GM21447 (cell line): ENCODE measurements at regions not wholly inside any gene's neighbourhood (a gene's known extent, or its start where the extent isn't known, plus 50 kb on each side); places are given as distances from the start of the nearest gene placed in this dataset.

ENCODE experiments used
- ATAC-seq: cut with Tn5 transposase; IDR thresholded peaks from one replicate; pipeline ENCODE4 v1.9.1; 2021; ENCODE audit not compliant: unreplicated experiment

DNA sequence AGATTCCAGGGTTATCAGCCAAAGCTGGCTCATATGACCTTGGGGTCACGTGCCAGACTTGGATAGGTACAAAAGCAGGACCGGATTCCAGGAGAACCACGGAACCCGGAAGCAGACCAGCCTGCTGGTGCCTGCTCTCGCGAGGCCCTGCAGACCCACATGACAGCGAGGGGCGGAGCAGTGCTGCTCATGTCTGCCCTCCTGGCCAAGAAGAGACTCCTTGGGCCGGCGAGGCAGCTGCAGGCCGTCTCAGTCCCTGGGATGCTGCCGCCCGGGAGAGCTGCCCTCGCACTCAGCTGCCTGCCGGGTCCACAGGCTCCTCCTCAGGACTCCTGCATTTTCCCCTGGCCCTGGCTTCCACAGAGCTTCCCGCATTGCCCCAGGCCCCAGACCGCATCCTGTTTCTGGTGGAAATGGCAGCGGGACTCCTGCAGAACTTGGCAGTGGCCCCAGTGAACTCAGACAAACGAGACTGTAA, 739.5 kb downstream of the SOCS6 start:
- ATAC-seq: no peak

DNA sequence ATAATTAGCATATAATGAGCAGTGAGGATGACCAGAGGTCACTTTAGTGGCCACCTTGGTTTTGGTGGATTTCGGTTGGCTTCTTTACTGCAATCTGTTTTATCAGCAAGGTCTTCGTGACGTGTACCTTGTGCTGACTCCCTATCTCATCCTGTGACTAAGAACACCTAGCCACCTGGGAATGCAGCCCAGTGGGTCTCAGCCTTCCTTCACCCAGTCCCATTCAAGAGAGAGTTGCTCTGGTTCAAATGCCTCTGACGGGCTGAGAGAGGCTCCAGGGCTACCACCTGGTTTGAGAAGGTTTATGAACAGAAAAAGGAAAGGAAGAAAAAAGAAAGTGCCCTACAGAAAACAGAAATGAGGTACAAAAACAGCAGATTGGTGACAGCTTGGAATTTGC, 738.7 kb downstream of the SOCS6 start:
- ATAC-seq: no peak

DNA sequence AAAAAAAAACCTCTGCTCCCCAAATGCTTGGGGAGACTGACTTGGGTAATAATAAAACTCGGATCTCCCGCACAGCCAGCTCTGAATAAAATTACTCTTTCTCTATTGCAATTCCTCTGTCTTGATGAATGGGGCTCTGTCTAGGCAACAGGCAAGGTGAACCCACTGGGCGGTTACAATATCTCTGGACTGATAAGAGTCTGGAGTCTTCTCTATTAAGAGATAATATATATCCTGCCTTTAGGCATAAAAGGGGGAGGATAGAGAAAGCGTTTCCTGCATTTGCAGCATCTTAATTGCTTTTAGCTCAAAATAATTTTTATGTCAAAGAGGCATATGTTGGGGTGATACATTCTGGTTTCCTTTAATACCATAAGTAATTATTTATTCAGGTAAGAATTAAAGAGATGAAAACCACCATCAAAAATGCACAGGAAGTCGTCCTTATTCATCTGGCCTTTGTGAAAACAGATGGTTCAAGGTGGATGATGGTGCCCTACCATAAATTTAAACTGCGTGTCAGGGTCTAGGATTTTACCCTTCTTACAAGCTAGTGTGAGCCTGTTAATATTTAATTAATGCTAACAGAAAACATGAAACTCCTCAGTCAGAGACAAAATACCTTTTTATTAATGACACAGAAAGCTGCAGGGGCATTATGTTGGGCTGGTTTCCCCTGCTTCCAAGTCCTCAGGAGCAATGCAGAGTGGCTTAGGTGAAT, 736.8 kb downstream of the SOCS6 start:
- no peak for ATAC-seq

- ATAC-seq: no peak
Measured at GRCh38 chr18:71022389-71022788, 733.5 kb downstream of the SOCS6 start.

DNA sequence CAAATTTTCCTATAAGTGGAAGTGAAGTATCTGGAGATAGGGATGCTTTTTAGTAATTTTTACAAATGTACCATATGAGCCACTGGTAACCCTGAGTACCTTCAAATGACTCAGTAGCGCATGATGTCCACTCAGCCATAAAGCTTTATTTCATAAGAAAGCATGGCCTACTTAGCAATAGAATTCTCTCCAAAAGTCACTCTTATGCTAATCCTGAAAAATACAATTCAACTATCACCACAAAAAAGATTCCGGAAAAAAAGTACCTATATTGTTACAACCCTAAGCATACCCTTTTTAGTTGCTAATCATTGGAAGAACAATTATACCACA, 732.2 kb downstream of the SOCS6 start:
- no peak for ATAC-seq

- no peak for ATAC-seq
Measured at GRCh38 chr18:71020342-71021029, 731.6 kb downstream of the SOCS6 start.

- no peak for ATAC-seq
Measured at GRCh38 chr18:71018816-71019215, 730.0 kb downstream of the SOCS6 start.

- ATAC-seq: no peak
Measured at GRCh38 chr18:71012789-71013188, 723.9 kb downstream of the SOCS6 start.

DNA sequence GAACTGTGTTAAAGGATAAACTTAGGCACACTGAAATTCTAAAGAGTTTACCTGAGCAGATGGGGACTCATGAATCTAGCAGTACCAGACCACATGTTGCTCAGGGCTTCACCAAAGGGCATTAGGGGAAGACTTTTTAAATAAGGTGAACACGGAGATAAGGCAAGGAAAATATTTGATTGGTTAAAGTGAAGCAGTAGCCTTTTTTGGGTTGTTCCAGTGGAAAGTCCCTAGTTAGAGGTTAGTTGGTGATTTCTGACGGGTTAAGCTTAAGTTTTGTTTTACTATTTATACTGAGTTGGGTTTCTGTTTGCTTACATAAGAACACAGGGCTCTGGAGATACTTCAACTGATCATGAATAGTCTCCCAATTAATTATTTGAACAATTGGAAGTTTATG, 722.5 kb downstream of the SOCS6 start:
- no peak for ATAC-seq

GRCh38 chr18:71008257-71008656, 719.4 kb downstream of the SOCS6 start:
- no peak for ATAC-seq

- ATAC-seq: no peak
Measured at GRCh38 chr18:71001597-71001996, 712.8 kb downstream of the SOCS6 start.

DNA sequence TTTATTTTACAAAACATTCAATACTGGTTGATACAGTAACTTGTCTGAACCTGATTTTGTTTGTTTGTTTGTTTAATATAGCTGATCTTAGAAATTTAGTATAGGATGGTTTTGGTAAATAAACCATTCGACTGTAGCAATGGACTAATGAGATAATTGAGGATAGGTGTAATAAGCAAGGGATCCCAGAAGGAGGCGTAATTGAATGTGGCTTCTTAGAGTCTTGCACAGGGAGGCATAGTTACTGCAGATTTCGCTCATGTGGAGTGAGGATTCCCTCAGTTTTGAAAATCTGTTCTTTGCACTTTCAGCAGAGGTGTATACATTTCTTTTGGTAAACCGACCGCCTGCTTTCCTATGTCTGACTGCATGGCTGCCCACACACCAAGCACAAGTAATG, 709.6 kb downstream of the SOCS6 start:
- ATAC-seq: no peak

DNA sequence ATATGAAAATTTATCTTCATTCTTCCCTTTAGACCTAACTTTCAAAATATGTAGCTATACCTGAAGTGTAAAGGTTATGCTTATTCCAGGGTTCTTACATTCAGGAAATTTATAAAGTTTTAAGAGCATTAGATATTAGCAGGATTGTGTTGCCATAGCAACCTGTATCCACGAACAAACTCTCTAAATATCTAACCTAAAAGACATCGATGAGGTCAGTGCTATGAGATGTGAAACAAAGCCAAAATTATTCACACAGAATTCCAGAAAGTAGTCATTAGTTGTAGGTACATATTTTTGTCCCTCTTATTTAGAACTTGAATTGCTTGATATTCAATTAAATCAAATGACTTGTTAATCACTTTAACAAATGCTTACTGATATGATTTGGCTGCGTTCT, 705.3 kb downstream of the SOCS6 start:
- no peak for ATAC-seq

GRCh38 chr18:70991577-70991976, 702.7 kb downstream of the SOCS6 start:
- no peak for ATAC-seq

GRCh38 chr18:70985948-70986347, 697.1 kb downstream of the SOCS6 start:
- ATAC-seq: no peak

- no peak for ATAC-seq
Measured at GRCh38 chr18:70982292-70982691, 693.4 kb downstream of the SOCS6 start.

- ATAC-seq: no peak
Measured at GRCh38 chr18:70981400-70982140, 692.7 kb downstream of the SOCS6 start.

- no peak for ATAC-seq
Measured at GRCh38 chr18:70973626-70974025, 684.8 kb downstream of the SOCS6 start.

DNA sequence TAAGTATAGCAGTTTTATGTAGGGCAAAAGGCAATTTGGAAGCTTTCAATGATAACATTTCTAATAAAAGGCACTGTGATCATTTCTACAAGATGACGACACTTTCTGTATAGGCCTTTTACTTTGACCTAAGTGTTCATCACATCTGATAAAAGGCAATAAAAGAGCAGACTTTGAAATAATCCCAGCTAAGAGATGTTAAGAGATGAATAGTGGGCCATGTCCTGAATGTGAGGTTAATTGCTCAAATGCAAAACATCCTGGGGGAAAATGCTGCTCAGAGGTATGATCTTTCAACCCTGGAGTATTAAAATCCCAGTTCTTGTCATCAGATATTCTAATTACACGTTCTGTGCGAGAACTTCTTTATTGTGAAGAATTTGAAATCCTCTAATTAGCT, 677.6 kb downstream of the SOCS6 start:
- ATAC-seq: no peak

DNA sequence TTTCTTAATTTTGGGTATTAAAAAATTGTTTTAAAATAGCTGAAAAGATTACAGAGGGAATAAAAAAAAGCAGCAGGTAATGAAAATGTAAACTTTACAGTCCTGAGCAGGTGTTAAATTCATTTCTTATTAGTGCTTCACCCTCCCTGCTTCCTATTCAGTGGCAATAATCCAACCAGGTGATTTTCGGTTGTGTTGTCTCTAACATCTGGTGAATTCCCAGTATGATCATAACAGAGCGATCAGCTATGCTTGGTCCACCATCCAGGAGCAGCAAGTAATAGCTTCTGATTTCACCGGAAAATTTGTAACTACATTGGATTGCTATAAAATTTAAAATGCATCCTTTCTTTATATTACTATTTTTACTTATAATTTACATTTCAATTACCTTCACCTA, 673.1 kb downstream of the SOCS6 start:
- no peak for ATAC-seq

GRCh38 chr18:70956554-70956953, 667.7 kb downstream of the SOCS6 start:
- no peak for ATAC-seq

DNA sequence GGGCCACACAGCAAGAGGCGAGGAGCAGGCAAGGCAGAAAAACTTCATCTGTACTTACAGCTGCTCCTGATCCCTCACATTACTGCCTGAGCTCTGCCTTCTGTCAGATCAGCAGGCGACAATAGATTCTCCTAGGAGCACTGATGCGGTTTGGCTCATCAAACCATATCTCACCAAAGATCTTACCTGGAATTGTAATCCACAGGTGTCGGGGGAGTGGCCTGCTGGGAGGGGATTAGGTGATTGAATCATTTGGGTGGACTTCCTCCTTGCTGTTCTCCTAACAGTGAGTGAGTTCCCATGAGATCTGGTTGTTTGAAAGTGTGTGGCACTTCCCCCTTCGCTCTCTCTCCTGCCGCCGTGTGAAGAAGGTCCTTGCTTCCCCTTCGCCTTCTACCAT, 647.3 kb downstream of the SOCS6 start:
- no peak for ATAC-seq
